K562 (cell line): ENCODE measurements at regions not wholly inside any gene's neighbourhood (a gene's known extent, or its start where the extent isn't known, plus 50 kb on each side); places are given as distances from the start of the nearest gene placed in this dataset.

ENCODE experiments used
- BRD9 ChIP-seq: fragments of 450-650 bp; IDR thresholded peaks from 2 replicates; pipeline ENCODE4 v1.6.1; 2018; ENCODE audit warnings: low read depth; ENCODE audit not compliant: partially characterized antibody
- CHD1 ChIP-seq: fragments of 200-600 bp; sonication (generic); IDR thresholded peaks from one replicate; pipeline ENCODE4 v1.6.1; 2012; ENCODE audit warnings: mild to moderate bottlenecking, moderate library complexity, low read length, inconsistent platforms
- GATAD2A ChIP-seq: fragments of 450-650 bp; IDR thresholded peaks from 2 replicates; pipeline ENCODE4 v1.6.1; 2017
- JUND ChIP-seq, 2 experiments: IDR thresholded peaks; 2 replicates in 1 of 2; 3 replicates in 1 of 2; pipeline ENCODE4 v1.6.1; 2011; ENCODE audit warnings: borderline replicate concordance in 2 of 2, low read depth in 2 of 2, low read length in 2 of 2, improper control_type of control experiment in 1 of 2, missing biosample characterization in 1 of 2, missing genetic modification characterization in 1 of 2, missing genetic modification reagents in 1 of 2
- SAP30 ChIP-seq: fragments of 200-600 bp; sonication (generic); IDR thresholded peaks from 2 replicates; pipeline ENCODE4 v1.6.1; 2012; ENCODE audit warnings: borderline replicate concordance, low read depth, mild to moderate bottlenecking, moderate library complexity, low read length, control low read depth, inconsistent platforms; ENCODE audit not compliant: insufficient read depth, poor library complexity, severe bottlenecking
- ZNF699 ChIP-seq: fragments of 250-450 bp; sonication (Bioruptor Pico); IDR thresholded peaks from 2 replicates; pipeline ENCODE4 v1.8.0; 2021; ENCODE audit warnings: mild to moderate bottlenecking, moderate library complexity; ENCODE audit not compliant: insufficient replicate concordance
- TF ChIP-seq, protein P1 (sequence below), 3 experiments: IDR thresholded peaks in 2 of 3; conservative IDR thresholded peaks in 1 of 3; 2 replicates each; pipeline ENCODE4 v1.5.1; 2011 to 2012; ENCODE audit warnings: low read length in 3 of 3, mild to moderate bottlenecking in 3 of 3, control low read depth in 2 of 3, improper control_type of control experiment in 1 of 3, inconsistent platforms in 1 of 3, low read depth in 1 of 3, mixed read lengths in 1 of 3, moderate library complexity in 1 of 3; ENCODE audit not compliant: insufficient read depth in 2 of 3
- TF ChIP-seq, protein P2 (sequence below): fragments of 450-650 bp; conservative IDR thresholded peaks from 2 replicates; pipeline ENCODE4 v1.6.1; 2016; ENCODE audit warnings: missing genetic modification characterization, low read depth, mild to moderate bottlenecking, control low read depth, missing compliant biosample characterization

DNA sequence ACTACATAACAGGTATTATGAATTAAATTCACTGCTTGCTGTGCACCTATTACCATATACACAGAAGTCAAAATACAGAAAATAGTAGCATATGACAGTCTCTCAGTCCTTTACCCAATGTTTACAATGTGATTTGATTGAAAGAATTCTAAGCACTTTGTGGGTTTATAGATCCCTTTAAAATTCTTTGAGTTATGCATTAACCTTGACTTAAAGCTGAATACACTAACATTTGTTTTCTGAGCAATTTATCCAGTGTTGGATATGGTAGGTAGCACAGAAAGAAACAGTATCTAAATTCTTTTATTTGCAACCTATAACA, 230.8 kb upstream of the DDI1 start:
- TF ChIP-seq, protein P1, sequence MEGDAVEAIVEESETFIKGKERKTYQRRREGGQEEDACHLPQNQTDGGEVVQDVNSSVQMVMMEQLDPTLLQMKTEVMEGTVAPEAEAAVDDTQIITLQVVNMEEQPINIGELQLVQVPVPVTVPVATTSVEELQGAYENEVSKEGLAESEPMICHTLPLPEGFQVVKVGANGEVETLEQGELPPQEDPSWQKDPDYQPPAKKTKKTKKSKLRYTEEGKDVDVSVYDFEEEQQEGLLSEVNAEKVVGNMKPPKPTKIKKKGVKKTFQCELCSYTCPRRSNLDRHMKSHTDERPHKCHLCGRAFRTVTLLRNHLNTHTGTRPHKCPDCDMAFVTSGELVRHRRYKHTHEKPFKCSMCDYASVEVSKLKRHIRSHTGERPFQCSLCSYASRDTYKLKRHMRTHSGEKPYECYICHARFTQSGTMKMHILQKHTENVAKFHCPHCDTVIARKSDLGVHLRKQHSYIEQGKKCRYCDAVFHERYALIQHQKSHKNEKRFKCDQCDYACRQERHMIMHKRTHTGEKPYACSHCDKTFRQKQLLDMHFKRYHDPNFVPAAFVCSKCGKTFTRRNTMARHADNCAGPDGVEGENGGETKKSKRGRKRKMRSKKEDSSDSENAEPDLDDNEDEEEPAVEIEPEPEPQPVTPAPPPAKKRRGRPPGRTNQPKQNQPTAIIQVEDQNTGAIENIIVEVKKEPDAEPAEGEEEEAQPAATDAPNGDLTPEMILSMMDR (IDR thresholded peaks at IDR 0.05 in 2 of 3, conservative IDR thresholded peaks at IDR 0.05 in 1 of 3; ENCODE audit: insufficient read depth in 2 of 3, low read depth in 1 of 3, low read length in 3 of 3): no peak
- TF ChIP-seq CHD1 (no peak), SAP30 (no peak), ZNF699 (CRISPR knock-in tag) (no peak), JUND (IDR thresholded peaks at IDR 0.05; ENCODE audit: borderline replicate concordance, low read depth, low read length) (no peak), JUND (tag; IDR thresholded peaks at IDR 0.05; ENCODE audit: borderline replicate concordance, low read depth, low read length) (no peak), BRD9 (no peak), GATAD2A (no peak)
- TF ChIP-seq, protein P2, sequence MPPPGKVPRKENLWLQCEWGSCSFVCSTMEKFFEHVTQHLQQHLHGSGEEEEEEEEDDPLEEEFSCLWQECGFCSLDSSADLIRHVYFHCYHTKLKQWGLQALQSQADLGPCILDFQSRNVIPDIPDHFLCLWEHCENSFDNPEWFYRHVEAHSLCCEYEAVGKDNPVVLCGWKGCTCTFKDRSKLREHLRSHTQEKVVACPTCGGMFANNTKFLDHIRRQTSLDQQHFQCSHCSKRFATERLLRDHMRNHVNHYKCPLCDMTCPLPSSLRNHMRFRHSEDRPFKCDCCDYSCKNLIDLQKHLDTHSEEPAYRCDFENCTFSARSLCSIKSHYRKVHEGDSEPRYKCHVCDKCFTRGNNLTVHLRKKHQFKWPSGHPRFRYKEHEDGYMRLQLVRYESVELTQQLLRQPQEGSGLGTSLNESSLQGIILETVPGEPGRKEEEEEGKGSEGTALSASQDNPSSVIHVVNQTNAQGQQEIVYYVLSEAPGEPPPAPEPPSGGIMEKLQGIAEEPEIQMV (tag): no peak
